NCI-H2081 treated with DMSO at 0.1 percent for 48 hours (cell line): ENCODE measurements at regions not wholly inside any gene's neighbourhood (a gene's known extent, or its start where the extent isn't known, plus 50 kb on each side); places are given as distances from the start of the nearest gene placed in this dataset.
"Not testable (repeated sequence)": the region's sequence is repeated elsewhere in the genome, so short reads cannot be mapped to it uniquely, and the experiment has no call there.

ENCODE experiments used
- DNase-seq: peaks from one replicate; lab custom pipeline; 2025; lab: John Stamatoyannopoulos, UW

DNA sequence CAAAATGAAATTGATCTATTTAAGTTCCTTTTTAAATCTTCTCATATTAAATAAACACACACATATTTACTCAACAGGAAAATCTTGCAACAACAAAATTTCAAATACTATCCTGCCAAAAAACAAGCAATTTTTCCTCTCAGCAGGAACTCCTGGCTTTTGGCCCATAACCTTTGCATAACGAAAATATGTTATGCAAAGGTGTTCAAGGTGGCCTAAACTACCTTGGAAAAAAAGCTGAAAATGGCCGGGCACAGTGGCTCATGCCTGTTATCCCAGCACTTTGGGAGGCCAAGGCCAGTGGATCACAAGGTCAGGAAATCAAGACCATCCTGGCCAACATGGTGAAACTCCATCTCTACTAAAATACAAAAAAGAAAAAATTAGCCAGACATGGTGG lies 424.3 kb upstream of the ZNF337 start:
- not testable (repeated sequence) for DNase-seq

DNA sequence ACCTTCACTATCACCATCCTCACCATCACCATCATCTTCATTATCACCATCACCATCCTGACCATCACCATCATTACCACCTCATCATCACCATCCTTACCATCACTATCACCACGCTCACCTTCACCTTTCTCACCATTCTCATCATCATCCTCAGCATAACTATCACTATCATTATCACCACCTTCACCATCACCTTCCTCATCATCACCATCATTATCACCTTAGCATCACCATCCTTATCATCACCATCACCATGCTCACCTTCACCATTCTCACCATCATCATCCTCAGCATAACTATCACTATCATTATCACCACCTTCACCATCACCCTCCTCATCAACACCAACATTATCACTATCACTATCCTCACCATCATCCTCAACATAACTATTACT lies 397.8 kb upstream of the ZNF337 start:
- not testable (repeated sequence) for DNase-seq

DNA sequence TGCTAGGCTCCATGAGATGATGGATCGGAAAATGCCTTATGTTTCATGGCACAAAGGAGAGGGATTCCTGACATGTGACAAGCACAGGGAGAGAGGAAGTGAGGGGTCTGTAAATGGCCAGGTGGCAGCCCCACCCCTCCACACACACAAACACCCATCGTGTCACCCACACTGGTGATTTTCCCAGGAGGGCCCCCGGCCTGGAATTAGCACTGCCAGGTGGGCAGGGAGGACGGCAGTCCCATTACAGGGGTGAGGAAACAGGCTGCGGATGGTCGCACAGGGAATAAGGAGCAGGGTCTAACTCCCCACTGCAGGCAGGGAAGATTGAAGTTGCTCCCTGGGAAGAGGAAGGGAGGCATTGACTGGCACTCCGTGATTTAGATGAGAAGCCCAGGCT lies 395.3 kb upstream of the ZNF337 start:
- not testable (repeated sequence) for DNase-seq

DNA sequence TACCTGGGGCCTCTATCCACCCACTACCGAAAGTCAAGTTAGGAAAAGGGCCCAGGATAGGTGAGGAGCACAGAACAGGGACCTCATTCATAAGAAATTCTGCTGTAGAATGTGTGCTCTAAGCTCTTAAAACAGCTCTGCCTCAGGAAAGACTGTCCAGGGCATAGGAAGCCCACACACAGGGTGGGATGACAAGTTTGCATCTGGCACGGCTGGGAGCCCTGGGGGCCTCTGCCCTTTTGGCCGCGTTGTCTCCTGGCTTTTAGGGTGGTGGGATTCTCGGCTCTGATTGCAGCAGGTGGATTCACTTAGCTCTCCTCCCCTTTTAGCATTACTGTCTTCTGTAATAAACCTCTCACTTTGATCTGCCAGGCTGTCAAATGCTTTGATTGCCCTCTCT lies 389.5 kb upstream of the ZNF337 start:
- not testable (repeated sequence) for DNase-seq

DNA sequence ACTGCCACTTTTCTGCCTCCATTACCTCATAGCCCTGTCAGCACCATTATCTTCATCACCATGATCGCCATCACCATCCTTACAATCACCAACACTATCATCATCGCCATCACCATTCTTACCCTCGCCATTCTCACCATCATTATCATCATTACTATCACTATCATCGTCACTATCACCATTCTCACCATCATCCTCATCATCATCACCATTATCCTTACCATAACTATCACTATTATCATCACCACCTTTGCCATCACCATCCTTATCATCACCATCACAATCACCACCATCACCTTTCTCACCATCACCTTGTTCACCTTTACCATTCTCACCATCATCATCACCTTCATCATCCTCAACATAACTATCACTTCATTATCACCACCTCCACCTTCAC lies 377.3 kb upstream of the ZNF337 start:
- DNase-seq, result not testable (repeated sequence)

DNA sequence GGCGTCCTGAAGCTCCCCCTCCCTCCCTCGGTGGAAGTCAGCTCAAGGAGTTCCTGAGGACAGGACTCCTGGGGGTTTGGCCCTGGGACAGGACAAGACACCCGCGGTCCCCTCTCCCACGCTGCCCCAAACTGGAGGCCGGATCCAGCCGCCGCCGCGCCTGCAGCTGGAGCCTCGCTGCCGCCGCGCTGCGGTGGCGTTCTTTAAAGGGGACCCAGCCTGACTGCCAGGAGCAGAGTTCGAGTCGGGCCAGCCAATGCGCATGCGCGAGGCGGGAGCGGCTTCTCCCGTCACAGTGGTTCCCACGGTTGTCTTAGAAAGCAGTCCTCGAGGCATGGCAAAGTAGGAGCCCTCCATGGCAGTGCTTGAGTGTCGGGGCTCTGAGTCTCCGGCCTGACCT lies 362.7 kb upstream of the ZNF337 start:
- not testable (repeated sequence) for DNase-seq

DNA sequence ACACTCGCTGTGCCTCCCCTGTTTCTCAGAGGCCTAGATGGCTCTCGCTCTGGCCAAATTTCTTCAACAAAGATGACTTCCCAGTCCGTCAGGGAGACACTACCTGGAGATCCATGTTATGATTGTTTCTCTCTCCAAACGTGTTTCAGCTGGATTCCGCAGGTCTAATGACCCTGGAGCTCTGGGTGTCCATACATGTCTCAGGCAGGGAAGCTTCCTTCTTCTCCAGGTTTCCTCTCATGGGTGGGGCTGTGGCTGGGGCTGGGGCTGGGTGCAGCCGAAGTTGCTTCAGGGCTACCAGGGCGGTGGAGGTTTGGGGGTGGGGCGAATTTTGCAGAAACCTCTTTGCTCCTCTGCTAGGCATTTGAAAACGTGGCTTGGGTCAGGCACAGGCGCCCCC lies 361.8 kb upstream of the ZNF337 start:
- not testable (repeated sequence) for DNase-seq

DNA sequence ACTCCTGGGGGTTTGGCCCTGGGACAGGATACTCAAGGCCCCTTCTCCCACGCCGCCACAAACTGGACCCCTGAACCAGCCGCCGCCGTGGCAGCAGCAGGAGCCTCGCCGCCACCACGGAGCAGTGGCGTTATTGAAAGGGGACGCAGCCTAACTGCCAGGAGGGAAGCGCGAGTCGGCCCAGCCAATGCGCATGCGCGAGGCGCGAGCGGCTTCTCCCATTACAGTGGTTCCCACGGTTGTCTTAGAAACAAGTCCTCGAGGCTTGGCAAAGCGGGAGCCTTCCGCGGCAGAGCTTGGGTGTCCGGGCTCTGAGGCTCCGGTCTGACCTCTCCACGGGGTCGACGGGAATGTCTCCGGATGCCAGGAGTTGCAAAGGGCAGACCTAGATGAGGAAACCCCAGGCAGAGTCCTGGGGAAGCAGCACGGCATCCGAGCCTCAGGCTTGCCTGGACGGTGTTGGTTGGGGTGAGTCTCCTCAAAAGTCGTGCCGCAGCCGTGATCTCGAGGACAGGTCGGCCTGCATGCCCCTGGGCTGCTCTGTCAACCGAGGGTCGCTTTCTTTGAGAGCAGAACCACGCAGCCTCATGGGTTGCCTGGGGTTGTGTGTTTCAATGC lies 360.6 kb upstream of the ZNF337 start:
- DNase-seq, result not testable (repeated sequence)

DNA sequence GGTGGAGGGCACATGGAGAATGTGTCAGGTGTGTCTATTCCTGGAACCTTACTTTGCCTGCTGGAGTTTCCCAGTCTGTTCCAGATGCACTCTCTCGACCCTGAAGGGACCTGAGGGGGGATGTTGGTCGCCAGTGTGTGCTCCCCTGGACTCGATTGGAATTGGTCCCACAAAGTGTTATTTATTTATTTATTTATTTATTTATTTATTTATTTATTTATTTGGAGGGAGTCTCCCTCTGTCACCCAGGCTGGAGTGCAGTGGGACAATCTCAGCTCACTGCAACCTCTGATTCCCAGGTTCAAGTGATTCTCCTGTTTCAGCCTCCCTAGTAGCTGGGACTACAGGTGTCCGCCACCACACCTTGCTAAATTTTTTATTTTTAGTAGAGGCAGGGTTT lies 329.1 kb upstream of the ZNF337 start:
- not testable (repeated sequence) for DNase-seq

DNA sequence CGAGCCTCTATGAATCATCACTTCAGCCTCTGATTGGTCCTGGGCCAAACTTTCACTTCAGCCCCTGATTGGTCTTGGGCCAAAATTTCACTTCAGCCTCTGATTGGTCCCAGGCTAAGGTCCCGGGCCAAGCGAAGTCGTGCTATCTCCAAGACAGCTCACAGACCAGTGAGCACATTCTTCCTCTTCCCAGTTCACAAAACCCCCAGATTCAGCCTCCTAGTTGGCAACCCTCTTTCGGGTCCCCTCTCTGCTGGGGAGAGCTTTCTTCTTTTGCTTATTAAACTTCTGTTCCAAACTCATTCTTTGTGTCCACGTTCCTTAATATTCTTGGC lies 314.3 kb upstream of the ZNF337 start:
- not testable (repeated sequence) for DNase-seq

DNA sequence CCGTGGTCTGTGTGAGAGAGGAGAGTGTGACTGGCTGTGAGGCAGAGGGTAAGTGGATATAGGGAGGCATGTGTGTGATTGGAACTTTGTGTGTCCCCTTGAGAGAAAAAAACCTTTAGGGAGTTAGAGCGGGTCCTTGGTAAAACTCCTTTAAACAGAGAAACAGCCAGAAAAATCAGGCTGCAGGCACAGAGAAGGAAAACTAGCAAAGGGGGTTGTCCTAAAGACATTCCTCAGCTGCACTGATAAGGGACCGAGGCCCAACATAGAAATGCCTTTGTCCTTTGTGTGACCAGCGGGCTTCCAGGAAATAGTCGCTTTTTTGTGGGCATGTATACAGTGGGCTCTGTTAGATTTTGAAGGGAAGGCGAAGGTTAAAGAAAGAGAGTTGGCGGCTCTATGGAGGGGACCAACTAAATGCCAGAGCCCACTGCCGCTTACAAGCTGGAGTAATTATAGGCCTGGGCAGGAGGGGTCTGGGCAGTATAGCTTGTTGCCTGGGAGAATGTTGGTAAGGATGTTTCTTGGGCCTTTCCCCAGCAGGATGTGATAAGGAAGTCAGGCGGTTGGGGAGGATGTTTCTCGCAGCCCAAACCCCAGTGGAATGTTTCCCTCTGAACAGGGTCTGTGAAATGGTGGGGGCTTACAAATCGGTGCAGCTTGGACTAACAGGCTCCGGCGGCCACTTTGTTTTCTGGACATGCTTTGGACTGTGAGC lies 313.7 kb upstream of the ZNF337 start:
- DNase-seq, result not testable (repeated sequence)

DNA sequence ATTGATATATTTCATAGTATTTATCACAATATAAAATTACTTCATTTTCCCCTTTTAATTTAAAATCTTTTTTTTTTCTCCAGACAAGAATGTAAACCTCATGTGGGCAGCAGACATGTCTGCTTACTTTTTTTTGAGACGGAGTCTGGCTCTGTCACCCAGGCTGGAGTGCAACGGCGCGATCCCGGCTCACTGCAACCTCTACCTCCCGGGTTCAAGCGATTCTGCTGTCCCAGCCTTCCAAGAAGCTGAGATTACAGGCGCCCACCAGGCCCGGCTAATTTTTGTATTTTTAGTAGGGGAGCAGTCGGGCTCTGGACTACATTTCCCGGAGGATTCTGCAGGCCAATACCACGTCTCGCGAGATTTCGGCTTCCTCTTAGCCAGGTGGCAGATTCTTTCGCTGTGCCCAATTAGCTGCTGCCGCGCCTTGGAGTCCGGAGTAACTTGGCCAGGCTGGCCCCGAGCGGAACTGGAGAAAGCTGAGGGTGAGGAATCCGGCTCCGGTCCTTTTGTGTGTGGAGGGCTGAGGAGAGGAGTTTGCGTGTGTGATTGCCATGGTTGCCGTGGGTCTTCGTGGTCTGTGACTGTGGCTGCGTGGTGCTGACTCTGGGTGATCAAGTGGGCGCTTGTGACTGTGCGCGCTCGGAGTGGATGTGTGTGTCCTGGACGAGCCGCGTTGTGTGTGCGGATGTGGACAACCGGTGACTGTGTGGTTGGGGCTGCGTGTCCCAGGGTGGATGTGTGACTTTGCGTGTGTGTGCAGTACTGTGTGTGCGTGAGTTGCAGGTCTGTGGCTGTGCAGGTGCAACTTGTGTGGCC lies 313.0 kb upstream of the ZNF337 start:
- DNase-seq, result not testable (repeated sequence)

DNA sequence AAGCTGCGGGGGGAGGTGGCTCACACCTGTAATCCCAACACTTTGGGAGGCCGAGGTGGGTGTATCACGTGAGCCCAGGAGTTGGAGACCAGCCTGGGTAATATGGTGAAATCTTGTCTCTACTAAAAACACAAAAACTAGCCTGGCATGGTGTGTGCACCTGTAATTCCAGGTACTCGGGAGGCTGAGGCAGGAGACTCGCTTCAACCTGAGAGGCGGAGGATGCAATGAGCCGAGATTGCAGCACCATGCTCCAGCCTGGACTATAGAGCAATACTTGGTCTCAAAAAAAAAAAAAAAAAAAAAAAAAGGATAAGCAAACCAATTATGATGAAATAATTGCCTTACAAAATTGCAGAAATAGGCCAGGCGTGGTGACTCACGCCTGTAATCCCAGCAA lies 311.4 kb upstream of the ZNF337 start:
- DNase-seq, result not testable (repeated sequence)

DNA sequence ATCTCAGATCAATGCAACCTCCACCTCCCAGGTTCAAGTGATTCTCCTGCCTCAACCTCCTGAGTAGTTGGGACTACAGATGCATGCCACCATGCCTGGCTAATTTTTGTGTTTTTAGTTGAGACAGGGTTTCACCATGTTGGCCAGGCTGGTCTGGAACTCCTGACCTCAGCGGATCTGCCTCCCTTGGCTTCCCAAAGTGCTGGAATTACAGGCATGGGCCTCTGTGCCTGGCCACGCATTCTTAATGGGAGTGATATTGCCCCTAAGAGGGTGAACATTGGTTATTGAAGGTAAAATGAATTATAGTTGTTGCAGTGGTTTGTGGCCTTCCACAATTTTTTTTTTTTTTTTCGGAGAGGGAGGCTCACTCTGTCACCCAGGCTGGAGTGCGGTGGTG lies 309.5 kb upstream of the ZNF337 start:
- not testable (repeated sequence) for DNase-seq

DNA sequence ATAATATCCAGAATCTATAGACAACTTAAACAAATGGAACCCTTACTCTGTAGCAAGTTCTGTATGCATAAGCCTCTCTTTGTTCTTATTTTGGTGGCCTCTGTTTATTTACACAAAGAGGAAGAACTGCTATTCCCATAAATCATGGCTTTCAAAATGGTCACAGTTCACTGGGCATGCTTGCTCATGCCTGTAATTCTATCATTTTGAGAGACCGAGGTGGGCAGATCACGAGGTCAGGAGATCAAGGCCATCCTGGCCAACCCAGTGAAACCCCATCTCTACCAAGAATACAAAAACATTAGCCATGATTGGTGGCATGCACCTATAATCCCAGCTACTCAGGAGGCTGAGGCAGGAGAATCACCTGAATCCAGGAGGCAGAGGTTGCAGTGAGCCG lies 307.3 kb upstream of the ZNF337 start:
- DNase-seq, result not testable (repeated sequence)

DNA sequence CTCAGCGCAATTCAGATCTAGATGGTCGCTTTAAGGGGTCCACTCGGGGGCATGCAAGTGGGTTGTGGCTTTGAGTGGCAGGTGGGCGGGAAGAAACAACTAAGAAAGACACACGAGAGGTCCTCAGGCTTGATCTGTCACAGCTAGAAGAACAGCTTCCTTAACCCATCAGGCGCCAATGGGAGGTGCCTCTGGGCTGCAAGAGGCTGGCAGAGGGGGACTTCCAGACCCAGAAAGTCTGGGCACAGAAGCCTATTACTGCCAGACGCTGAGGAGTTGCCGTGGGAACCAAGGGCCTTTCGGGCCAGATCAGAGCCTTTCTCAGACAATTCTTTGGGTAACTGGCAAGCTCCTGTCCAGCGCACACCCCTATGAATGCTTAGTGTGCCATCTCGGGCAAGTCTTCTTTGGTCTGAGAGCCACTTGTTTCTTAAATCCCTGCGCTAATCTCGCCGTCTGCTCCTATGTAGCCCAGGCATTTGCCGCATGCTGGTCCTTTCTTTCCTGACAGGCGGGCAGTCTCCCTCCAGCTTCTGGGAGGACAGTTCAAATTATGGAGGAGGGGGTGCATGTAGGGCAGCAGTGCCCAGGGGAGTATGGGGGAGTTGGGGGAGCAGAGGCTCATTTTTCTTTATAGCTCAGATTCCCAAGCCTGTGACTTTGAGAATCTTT lies 300.9 kb upstream of the ZNF337 start:
- not testable (repeated sequence) for DNase-seq

DNA sequence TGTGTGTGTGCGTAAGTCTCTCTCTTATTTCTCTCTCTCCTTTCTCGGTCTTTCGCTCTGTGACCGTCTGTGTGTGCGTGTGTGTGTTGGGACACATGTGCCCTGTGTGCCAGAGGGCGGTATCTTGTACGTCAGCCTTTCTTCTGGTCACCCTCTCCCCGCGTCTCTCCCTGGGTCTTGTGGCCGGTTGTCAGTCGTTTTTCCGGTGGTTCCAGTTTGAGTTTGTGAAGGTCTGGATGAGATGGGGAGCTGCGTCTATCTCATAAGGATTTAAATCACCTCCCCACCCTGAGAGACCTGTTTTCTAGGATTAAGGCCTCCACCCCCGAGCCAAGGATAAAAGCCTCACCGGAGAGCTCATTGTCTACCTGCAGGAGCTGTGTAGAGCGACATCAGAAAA lies 295.5 kb upstream of the ZNF337 start:
- no peak for DNase-seq

DNA sequence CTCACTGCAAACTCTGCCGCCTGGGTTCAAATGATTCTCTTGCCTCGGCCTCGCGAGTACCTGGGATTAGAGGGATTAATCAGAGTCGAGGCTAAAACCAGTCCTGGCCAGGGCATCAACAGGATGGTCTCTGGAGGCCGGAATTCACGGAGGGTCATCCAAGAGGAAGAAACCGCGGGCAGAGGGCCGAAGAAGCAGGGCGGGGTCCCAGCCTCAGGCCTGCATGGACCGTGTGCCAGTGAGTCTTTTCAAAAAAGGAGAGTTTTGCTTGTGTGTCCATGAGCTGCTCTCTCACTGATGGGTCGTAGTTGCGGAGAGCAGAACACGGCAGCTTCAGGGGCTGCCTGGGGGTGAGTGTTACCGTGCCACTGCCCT lies 295.1 kb upstream of the ZNF337 start:
- DNase-seq, result no peak

DNA sequence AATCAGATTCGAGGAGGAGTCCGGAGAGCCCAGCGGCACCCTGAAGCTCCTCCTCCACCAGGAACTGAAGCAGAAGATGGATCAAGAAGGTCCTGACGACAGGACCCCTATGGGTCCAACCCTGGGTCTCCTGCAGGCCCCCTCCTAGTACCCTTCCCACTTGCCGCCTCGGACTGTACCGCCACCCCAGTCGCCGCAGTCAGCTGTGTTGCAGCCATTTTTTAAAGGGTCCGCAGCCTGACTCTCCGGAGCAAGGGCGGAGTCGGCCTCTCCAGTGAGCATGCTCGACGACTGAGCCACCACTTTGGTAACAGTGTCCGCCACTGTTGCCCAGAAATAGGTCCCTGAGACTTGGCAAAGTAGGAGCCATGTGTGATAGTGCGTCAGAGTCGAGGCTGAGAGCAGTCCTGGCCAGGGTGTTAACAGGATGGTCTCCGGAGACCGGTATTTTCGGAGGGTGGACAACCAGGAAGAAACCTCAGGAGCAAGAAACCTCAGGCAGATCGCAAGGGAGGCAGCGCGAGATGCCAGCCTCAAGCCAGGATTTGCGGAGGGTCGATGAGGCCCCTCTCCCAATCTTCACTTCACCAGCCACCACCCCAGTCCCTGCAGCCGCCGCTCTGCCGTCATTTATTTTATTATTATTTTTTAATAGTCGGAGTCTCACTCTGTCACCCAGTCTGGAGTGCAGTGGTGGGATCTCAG lies 294.6 kb upstream of the ZNF337 start:
- no peak for DNase-seq

DNA sequence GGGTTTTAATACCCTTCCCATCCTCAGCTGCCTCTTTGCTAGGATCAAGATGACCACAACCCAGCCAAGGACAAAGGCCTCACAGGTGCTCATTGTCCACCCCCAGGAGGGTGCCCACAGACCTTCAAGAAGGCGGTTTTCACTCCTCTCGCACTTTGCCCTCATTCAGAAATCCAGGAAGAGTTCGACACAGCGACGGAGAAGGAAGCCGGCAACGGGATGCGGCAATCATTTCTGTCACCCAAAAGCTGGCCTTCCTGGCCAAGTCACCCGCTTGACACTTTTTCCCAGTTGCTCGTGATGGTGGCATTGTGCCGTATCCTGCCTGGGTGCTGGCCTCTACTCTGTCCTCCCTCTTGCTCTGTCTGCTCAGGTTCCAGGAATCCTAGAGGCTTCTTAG lies 293.0 kb upstream of the ZNF337 start:
- not testable (repeated sequence) for DNase-seq

DNA sequence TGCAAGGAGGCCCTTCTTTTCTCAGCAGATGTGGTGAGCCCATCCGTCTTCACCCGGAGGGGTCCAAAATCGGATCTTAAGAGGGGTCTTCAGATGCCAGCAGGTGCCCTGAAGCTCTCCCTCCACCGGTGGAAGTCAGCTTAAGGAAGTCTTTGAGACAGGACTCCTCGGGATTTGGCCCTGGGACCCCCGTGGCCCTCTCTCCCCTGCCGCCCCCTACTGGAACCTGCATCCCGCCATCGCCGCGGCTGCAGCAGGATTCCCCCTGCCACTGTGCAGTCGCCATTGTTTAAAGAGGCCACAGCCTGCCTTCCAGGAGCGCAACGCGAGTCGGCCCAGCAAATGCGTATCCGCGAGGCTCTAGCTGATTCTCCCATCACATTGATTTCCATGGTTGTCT lies 292.5 kb upstream of the ZNF337 start:
- DNase-seq, result no peak
